Endothelial cell of umbilical vein (primary cell): ENCODE measurements at regions not wholly inside any gene's neighbourhood (a gene's known extent, or its start where the extent isn't known, plus 50 kb on each side); places are given as distances from the start of the nearest gene placed in this dataset.

ENCODE experiments used
- BruUV-seq: library from RNA; stranded (reverse); fragments of 400-500 nt; replicated peaks from 2 replicates; lab custom pipeline; 2021; lab: Mats Ljungman, UMichigan
- CTCF ChIA-PET: fragments of 300-600, 350-600 bp; sonication (Branson Sonifier 250); formaldehyde crosslinking; loops from one replicate; lab custom pipeline; 2021; ENCODE audit warnings: antibody characterized with exemption, inconsistent platforms; lab: Charles Lee
- POLR2A ChIA-PET: fragments of 300-600, 350-600 bp; sonication (Branson Sonifier 250); formaldehyde crosslinking; loops from one replicate; lab custom pipeline; 2021; ENCODE audit warnings: antibody characterized with exemption, inconsistent platforms; lab: Charles Lee
- DNase-seq: peaks from one replicate; pipeline ENCODE4 v3.0.0-alpha.2; 2011; ENCODE audit warnings: low read depth, low spot score
- FAIRE-seq: peaks from 2 replicates; lab custom pipeline; 2011; peaks lifted over from hg19 to GRCh38; lab: Jason Lieb, UNC
- H2AFZ ChIP-seq: 2 replicates; pipeline ENCODE4 v1.6.0; 2012; ENCODE audit warnings: low read depth, low read length, control low read depth, inconsistent platforms
- H3K27ac ChIP-seq: 2 replicates; pipeline ENCODE4 v1.5.1; 2011; ENCODE audit warnings: low read depth, mild to moderate bottlenecking, control low read depth, low read length, moderate library complexity; ENCODE audit not compliant: insufficient read depth
- H3K27me3 ChIP-seq, 2 experiments: 2 replicates each; pipeline versions ENCODE4 v1.6.0 to v1.6.1; 2011; ENCODE audit warnings: low read length in 2 of 2, mixed read lengths in 1 of 2; ENCODE audit not compliant: control insufficient read depth in 2 of 2, insufficient read depth in 2 of 2
- H3K36me3 ChIP-seq, 2 experiments: 2 replicates in 1 of 2; 3 replicates in 1 of 2; pipeline ENCODE4 v1.5.1; 2011; ENCODE audit warnings: low read length in 2 of 2, mild to moderate bottlenecking in 1 of 2, moderate library complexity in 1 of 2; ENCODE audit not compliant: control insufficient read depth in 2 of 2, insufficient read depth in 2 of 2; ENCODE audit errors: extremely low read depth in 1 of 2
- H3K4me1 ChIP-seq: 3 replicates; pipeline ENCODE4 v1.5.1; 2011; ENCODE audit warnings: mild to moderate bottlenecking, low read length; ENCODE audit not compliant: control insufficient read depth, insufficient read depth; ENCODE audit errors: extremely low read depth
- H3K4me2 ChIP-seq: 2 replicates; pipeline ENCODE4 v1.6.1; 2011; ENCODE audit warnings: low read length, control low read depth, mixed read lengths; ENCODE audit not compliant: insufficient read depth
- H3K4me3 ChIP-seq, 3 experiments: fragments of 200-600 bp in 1 of 3; sonication (generic), shearing (Covaris generic) in 1 of 3; replicated peaks in 1 of 3; 2 replicates each; pipeline ENCODE4 v1.5.1; 2011 to 2016; ENCODE audit warnings: control low read depth in 3 of 3, low read length in 3 of 3, mild to moderate bottlenecking in 2 of 3, inconsistent platforms in 1 of 3, low read depth in 1 of 3, moderate library complexity in 1 of 3; ENCODE audit not compliant: insufficient read depth in 1 of 3
- H3K79me2 ChIP-seq: 2 replicates; pipeline ENCODE4 v1.6.0; 2012; ENCODE audit warnings: low read length, inconsistent platforms; ENCODE audit not compliant: control insufficient read depth, insufficient read depth
- H3K9ac ChIP-seq: replicated peaks from 2 replicates; pipeline ENCODE3; 2011; ENCODE audit warnings: low read length, control low read depth; ENCODE audit not compliant: insufficient read depth; ENCODE audit errors: extremely low read depth
- H3K9me1 ChIP-seq: replicated peaks from 3 replicates; pipeline ENCODE4 v1.6.0; 2011; ENCODE audit warnings: mild to moderate bottlenecking, low read length; ENCODE audit not compliant: control insufficient read depth, insufficient read depth; ENCODE audit errors: extremely low read depth
- H3K9me3 ChIP-seq: replicated peaks from 2 replicates; pipeline ENCODE4 v1.5.1; 2012; ENCODE audit warnings: low read length, inconsistent platforms; ENCODE audit not compliant: control insufficient read depth, insufficient read depth
- H4K20me1 ChIP-seq: replicated peaks from 2 replicates; pipeline ENCODE3; 2011; ENCODE audit warnings: mild to moderate bottlenecking, low read length; ENCODE audit not compliant: control insufficient read depth, insufficient read depth; ENCODE audit errors: extremely low read depth
- CTCF ChIP-seq, 2 donors: IDR thresholded peaks; 1 replicate in 1 of 2; 2 replicates in 1 of 2; pipeline ENCODE4 v1.5.1; 2011; ENCODE audit warnings: low read length in 2 of 2, mild to moderate bottlenecking in 2 of 2, moderate library complexity in 2 of 2, control low read depth in 1 of 2, inconsistent platforms in 1 of 2, low read depth in 1 of 2; ENCODE audit not compliant: insufficient read depth in 1 of 2; ENCODE audit errors: extremely low read depth in 1 of 2
- EZH2 ChIP-seq: IDR thresholded peaks from 2 replicates; pipeline ENCODE4 v1.6.1; 2012; ENCODE audit warnings: borderline replicate concordance, low read depth, mild to moderate bottlenecking, moderate library complexity, low read length, inconsistent platforms; ENCODE audit not compliant: severe bottlenecking
- FOS ChIP-seq: IDR thresholded peaks from 2 replicates; pipeline ENCODE4 v1.6.1; 2011; ENCODE audit warnings: mild to moderate bottlenecking, low read length, moderate library complexity, borderline replicate concordance; ENCODE audit not compliant: insufficient read depth
- GATA2 ChIP-seq: IDR thresholded peaks from 2 replicates; pipeline ENCODE4 v1.7.0; 2011; ENCODE audit warnings: low read depth, mild to moderate bottlenecking, moderate library complexity, mixed read lengths, low read length; ENCODE audit not compliant: insufficient read length, insufficient read depth
- JUN ChIP-seq: IDR thresholded peaks from 2 replicates; pipeline ENCODE4 v1.6.1; 2011; ENCODE audit warnings: borderline replicate concordance, low read depth; ENCODE audit not compliant: insufficient read length, insufficient read depth
- MAX ChIP-seq: IDR thresholded peaks from 2 replicates; pipeline ENCODE4 v1.6.1; 2011; ENCODE audit not compliant: insufficient read depth, insufficient read length
- MYC ChIP-seq: IDR thresholded peaks from one replicate; pipeline ENCODE4 v1.6.1; 2011; ENCODE audit warnings: mild to moderate bottlenecking, low read depth, low read length
- POLR2A ChIP-seq: IDR thresholded peaks from 2 replicates; pipeline ENCODE4 v1.6.1; 2012; ENCODE audit warnings: low read depth, mild to moderate bottlenecking, control low read depth, low read length
- POLR2AphosphoS5 ChIP-seq: IDR thresholded peaks from 2 replicates; pipeline ENCODE4 v1.6.1; 2012; ENCODE audit warnings: low read depth, mild to moderate bottlenecking, control low read depth, low read length, moderate library complexity; ENCODE audit not compliant: insufficient read depth
- dilution Hi-C: fragments of 300-500 bp; cut with MboI; formaldehyde crosslinking; loops from one replicate; pipeline ENCODE4 v1.15.0; 2019; ENCODE audit warnings: low sequenced_read_pairs; ENCODE audit not compliant: extremely low pct_ligation_motif_present
- intact Hi-C: fragments of 100-400 bp; cut with micrococcal nuclease; formaldehyde crosslinking; loops from one replicate; pipeline ENCODE4 v1.10.0; 2022

- no peak overlapping the region for H3K4me3 ChIP-seq
- dilution Hi-C loops (no loop called here), intact Hi-C loops (no loop called here)
- ChIA-PET CTCF (interaction anchor here (1.2 to 2.4 kb wide), 2 partner anchors 12 to 36 kb away, joined by 4 to 9 read pairs; no protein-coding TSS in a partner anchor), POLR2A (no interaction called here)
- no peaks in the 10 kb centered on the region for H3K9me3 ChIP-seq
- H3K9me1 ChIP-seq: no peaks in the 10 kb centered on the region
- no peak overlapping the region for H3K27ac ChIP-seq
- TF ChIP-seq POLR2AphosphoS5 (no peak), GATA2 (no peak), MYC (no peak), EZH2 (no peak), POLR2A (no peak), FOS (no peak), JUN (no peak), CTCF (IDR thresholded peaks at IDR 0.05; ENCODE audit: extremely low read depth in 1 of 2, insufficient read depth in 1 of 2, low read depth in 1 of 2, low read length in 2 of 2) (no peak), MAX (no peak)
- H3K4me2 ChIP-seq: no peak overlapping the region
- H3K4me1 ChIP-seq: no peaks in the 10 kb centered on the region
- BruUV-seq: no TSS peak
- FAIRE-seq: no peak
- no peak overlapping the region for H2AFZ ChIP-seq
- no peaks in the 10 kb centered on the region for H4K20me1 ChIP-seq
- no peaks in the 10 kb centered on the region for H3K27me3 ChIP-seq
- no peak overlapping the region for H3K9ac ChIP-seq
- no peaks in the 10 kb centered on the region for H3K79me2 ChIP-seq
- no peak for DNase-seq
- no peaks in the 10 kb centered on the region for H3K36me3 ChIP-seq
Measured at GRCh38 chr6:54681267-54681666, 165.3 kb upstream of the FAM83B start.
